H1 (cell line): ENCODE measurements at regions not wholly inside any gene's neighbourhood (a gene's known extent, or its start where the extent isn't known, plus 50 kb on each side); places are given as distances from the start of the nearest gene placed in this dataset.

Experiments used
- TF ChIP-seq, protein P1 (sequence below): IDR thresholded peaks from 2 replicates; pipeline ENCODE4 v1.6.1; 2011; ENCODE audit warnings: low read length, improper control_type of control experiment

DNA sequence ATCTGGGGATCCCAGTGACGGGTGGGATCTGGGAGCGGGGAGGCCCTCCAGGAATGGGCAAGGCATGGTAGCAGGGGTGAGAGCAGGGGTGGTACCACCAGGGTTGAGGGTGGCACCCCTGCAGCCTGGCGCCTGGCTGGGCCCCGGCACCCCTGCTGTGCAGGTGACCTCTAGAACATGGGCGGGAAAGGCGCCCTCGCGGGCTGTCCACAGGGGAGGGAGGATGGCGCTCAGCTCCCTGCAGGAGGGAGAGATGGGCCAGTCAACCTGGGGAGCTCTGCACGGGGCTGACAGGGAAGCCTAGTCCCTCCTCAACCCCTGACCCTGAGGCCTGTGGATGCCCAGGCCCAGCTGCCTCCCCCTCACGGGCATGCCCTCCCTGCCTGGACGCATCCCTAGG, 61.6 kb upstream of the SLCO4A1 start (continued):
- TF ChIP-seq, protein P1, sequence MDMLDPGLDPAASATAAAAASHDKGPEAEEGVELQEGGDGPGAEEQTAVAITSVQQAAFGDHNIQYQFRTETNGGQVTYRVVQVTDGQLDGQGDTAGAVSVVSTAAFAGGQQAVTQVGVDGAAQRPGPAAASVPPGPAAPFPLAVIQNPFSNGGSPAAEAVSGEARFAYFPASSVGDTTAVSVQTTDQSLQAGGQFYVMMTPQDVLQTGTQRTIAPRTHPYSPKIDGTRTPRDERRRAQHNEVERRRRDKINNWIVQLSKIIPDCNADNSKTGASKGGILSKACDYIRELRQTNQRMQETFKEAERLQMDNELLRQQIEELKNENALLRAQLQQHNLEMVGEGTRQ: no peak
